ENCODE measurements at regions not wholly inside any gene's neighbourhood (a gene's known extent, or its start where the extent isn't known, plus 50 kb on each side); places are given as distances from the start of the nearest gene placed in this dataset.

DNA sequence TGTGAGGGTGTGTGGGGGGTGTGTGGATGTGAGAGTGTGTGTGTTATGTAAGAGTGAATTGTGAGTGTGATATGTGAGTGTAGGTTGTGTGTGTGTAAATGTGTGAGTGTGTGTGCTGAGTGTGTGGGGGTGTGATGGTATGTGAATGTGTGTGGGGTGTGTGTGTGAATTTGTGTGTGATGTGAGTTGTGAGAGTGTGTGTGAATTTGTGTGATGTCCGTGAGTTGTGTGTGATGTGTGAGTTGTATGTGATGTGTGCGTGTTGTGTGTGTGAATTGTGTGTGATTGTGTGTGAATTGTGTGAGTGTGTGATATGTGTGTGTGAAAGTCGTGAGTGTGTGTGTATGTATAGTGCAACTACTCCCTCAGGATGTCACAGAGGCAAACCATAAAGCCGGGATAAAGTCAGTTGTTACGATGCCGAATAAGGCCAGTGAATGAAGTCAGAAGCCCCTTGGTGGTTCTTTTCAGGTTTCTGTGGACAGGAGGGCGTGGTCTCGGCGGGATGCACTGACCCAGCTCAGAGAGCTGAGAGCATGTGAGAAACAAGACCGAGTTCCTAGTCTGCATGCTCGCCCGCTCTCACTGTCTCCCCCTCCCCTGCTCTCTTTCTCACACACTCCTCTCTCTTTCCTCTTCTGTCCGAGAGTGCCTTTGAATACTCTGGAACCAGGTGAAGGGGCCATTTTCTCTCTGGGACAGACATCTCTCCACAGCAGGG, 71.8 kb upstream of the MAX start (continued):
- TF ChIP-seq FOS (IDR thresholded peaks at IDR 0.05; ENCODE audit: low read depth, low read length): no peak

DNA sequence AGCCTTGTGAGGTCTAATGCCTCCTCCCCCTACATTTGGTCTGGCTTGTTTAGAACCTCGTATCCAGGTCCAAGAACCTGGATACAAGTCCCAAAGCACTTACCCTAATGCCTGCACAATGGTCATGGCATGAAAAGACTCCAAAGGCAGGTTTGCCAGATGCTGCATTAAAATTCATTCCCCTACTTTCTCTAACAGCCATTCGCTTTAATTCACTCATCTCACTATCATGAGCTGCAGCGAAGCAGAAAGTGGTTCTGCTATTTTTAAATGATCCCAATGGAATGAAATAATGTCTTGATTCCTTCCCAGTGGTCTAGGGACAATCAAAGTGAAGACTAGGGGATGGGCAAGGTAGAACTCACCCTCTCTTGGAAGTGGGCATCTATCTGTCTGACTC, 72.5 kb upstream of the MAX start:
- ChIA-PET CTCF (no interaction called here), POLR2A (ENCODE audit: unreplicated experiment) (no interaction called here)
- intact Hi-C loops (cut with micrococcal nuclease): loop anchor here (5.0 kb wide), 1 partner anchor 33 kb away; no protein-coding TSS in a partner anchor
- Histone ChIP-seq H2BK5ac (ENCODE audit: low read depth, low read length, poor library complexity, severe bottlenecking) (no peak overlapping the region), H4K91ac (ENCODE audit: insufficient read depth, low read depth, low read length) (no peak overlapping the region), H2BK20ac (ENCODE audit: low read depth, low read length) (no peak overlapping the region), H2BK120ac (ENCODE audit: low read depth, low read length) (no peak overlapping the region), H3K18ac (ENCODE audit: low read depth, low read length) (no peak overlapping the region), H3K9me1 (ENCODE audit: insufficient read depth, low read length) (peaks cover 8% of the 10 kb centered on the region; the same call in 1 of the 2 replicates), H2AK9ac (replicated peaks; ENCODE audit: low read depth, low read length, poor library complexity) (no peak overlapping the region), H3K4me2 (ENCODE audit: low read depth, low read length) (no peak overlapping the region), H2BK15ac (ENCODE audit: low read depth, low read length) (no peak overlapping the region), H2AFZ (replicated peaks; ENCODE audit: low read length, poor library complexity) (no peak overlapping the region), H3K9me3 (ENCODE audit: control insufficient read depth, insufficient read depth, low read length) (no peaks in the 10 kb centered on the region), H3K9ac (ENCODE audit: low read depth, low read length) (no peak overlapping the region), H4K5ac (ENCODE audit: low read depth, low read length) (no peak overlapping the region), H3K4ac (ENCODE audit: low read depth, low read length) (no peak overlapping the region), H3K56ac (ENCODE audit: extremely low read depth, insufficient read depth, low read length) (no peak overlapping the region), H3K79me1 (ENCODE audit: low read depth in 1 of 2, low read length in 2 of 2) (no peaks in the 10 kb centered on the region), H3K4me3 (ENCODE audit: insufficient read depth, low read depth, low read length) (no peak overlapping the region), H3K27ac (ENCODE audit: insufficient read depth, low read length) (no peak overlapping the region), H3K27me3 (ENCODE audit: control insufficient read depth, insufficient read depth, low read length) (no peaks in the 10 kb centered on the region), H4K20me1 (ENCODE audit: insufficient read depth, low read length) (no peaks in the 10 kb centered on the region), H2AK5ac (ENCODE audit: low read depth, low read length) (no peak overlapping the region), H3K23ac (ENCODE audit: low read depth, low read length) (no peak overlapping the region), H4K8ac (ENCODE audit: low read depth in 2 of 2, low read length in 2 of 2) (no peak overlapping the region), H3K14ac (replicated peaks; ENCODE audit: low read depth, low read length) (no peak overlapping the region), H3K4me1 (ENCODE audit: control insufficient read depth, insufficient read depth, low read length) (peaks cover 6% of the 10 kb centered on the region; the same call in 1 of the 2 replicates), H3K36me3 (ENCODE audit: control insufficient read depth, insufficient read depth, low read length) (no peaks in the 10 kb centered on the region)
- no peak for DNase-seq
- TF ChIP-seq FOS (IDR thresholded peaks at IDR 0.05; ENCODE audit: low read depth, low read length) (no peak), RFX5 (IDR thresholded peaks at IDR 0.05; ENCODE audit: low read depth, low read length) (no peak), CEBPB (IDR thresholded peaks at IDR 0.05; ENCODE audit: low read depth, low read length) (no peak)
- TF ChIP-seq, protein P1, sequence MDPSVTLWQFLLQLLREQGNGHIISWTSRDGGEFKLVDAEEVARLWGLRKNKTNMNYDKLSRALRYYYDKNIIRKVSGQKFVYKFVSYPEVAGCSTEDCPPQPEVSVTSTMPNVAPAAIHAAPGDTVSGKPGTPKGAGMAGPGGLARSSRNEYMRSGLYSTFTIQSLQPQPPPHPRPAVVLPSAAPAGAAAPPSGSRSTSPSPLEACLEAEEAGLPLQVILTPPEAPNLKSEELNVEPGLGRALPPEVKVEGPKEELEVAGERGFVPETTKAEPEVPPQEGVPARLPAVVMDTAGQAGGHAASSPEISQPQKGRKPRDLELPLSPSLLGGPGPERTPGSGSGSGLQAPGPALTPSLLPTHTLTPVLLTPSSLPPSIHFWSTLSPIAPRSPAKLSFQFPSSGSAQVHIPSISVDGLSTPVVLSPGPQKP (IDR thresholded peaks at IDR 0.05; ENCODE audit: borderline replicate concordance, low read depth, low read length): no peak
- in situ Hi-C loops (cut with MboI; ENCODE audit: low sequenced_read_pairs): loop anchor here (25.0 kb wide), 2 partner anchors 438 to 888 kb away; no protein-coding TSS in a partner anchor
- no TSS peak for BruUV-seq (replicated peaks)
- dilution Hi-C loops (cut with HindIII; ENCODE audit: low sequenced_read_pairs, unreplicated experiment): no loop called here
- no peak for ATAC-seq (ENCODE audit: low read depth)
- WGBS, 2 experiments (ENCODE audit: extremely low coverage in 2 of 2, insufficient read length in 1 of 2): no CpG with 5 or more reads among the region's 3 CpGs

All from IMR-90 (cell line).